Hepatocyte (in vitro differentiated cells): ENCODE measurements at regions not wholly inside any gene's neighbourhood (a gene's known extent, or its start where the extent isn't known, plus 50 kb on each side); places are given as distances from the start of the nearest gene placed in this dataset.

ENCODE experiments used
- DNase-seq: peaks from one replicate; pipeline ENCODE4 v3.0.0-alpha.2; 2016; ENCODE audit warnings: low spot score
- H2AFZ ChIP-seq: fragments of 200-600 bp; sonication (generic); 2 replicates; pipeline ENCODE4 v1.6.0; 2016; ENCODE audit warnings: antibody characterized with exemption, mild to moderate bottlenecking
- H3K27ac ChIP-seq: fragments of 200-600 bp; sonication (generic); 2 replicates; pipeline ENCODE4 v1.5.1; 2016; ENCODE audit warnings: mild to moderate bottlenecking
- H3K27me3 ChIP-seq: fragments of 200-600 bp; sonication (generic); 2 replicates; pipeline ENCODE4 v1.6.1; 2016
- H3K36me3 ChIP-seq: fragments of 200-600 bp; sonication (generic); replicated peaks from 2 replicates; pipeline ENCODE4 v1.5.1; 2016; ENCODE audit warnings: low read depth; ENCODE audit not compliant: insufficient read depth
- H3K4me1 ChIP-seq: fragments of 200-600 bp; sonication (generic); 2 replicates; pipeline ENCODE4 v1.5.1; 2016; ENCODE audit warnings: mild to moderate bottlenecking, moderate library complexity; ENCODE audit not compliant: insufficient read depth
- H3K4me2 ChIP-seq: fragments of 200-600 bp; sonication (generic); 2 replicates; pipeline ENCODE4 v1.6.0; 2016
- H3K4me3 ChIP-seq: fragments of 200-600 bp; sonication (generic); 2 replicates; pipeline ENCODE4 v1.5.1; 2016; ENCODE audit warnings: mild to moderate bottlenecking
- H3K79me2 ChIP-seq: fragments of 200-600 bp; sonication (generic); 2 replicates; pipeline ENCODE4 v1.6.0; 2017; ENCODE audit warnings: mild to moderate bottlenecking
- H3K9me2 ChIP-seq: fragments of 200-600 bp; sonication (generic); replicated peaks from 2 replicates; pipeline ENCODE4 v1.6.0; 2017; ENCODE audit warnings: mild to moderate bottlenecking; ENCODE audit not compliant: insufficient read depth
- H3K9me3 ChIP-seq: fragments of 200-600 bp; sonication (generic); 2 replicates; pipeline ENCODE4 v1.5.1; 2016; ENCODE audit warnings: low read depth, mild to moderate bottlenecking
- H4K20me1 ChIP-seq: fragments of 200-600 bp; sonication (generic); 2 replicates; pipeline ENCODE4 v1.6.0; 2016; ENCODE audit warnings: mild to moderate bottlenecking; ENCODE audit not compliant: insufficient read depth, poor library complexity, severe bottlenecking
- EZH2 ChIP-seq: fragments of 200-600 bp; sonication (generic); IDR thresholded peaks from 2 replicates; pipeline ENCODE4 v1.6.1; 2016; ENCODE audit warnings: antibody characterized with exemption, mild to moderate bottlenecking, borderline replicate concordance
- EZH2phosphoT487 ChIP-seq: fragments of 200-600 bp; sonication (generic); IDR thresholded peaks from one replicate; pipeline ENCODE4 v1.6.1; 2018; ENCODE audit warnings: antibody characterized with exemption, mild to moderate bottlenecking, low read depth, moderate library complexity; ENCODE audit not compliant: unreplicated experiment, severe bottlenecking
- WGBS: methylation state at CpG from one replicate; pipeline ENCODE4 v1.1.6; 2016; ENCODE audit warnings: low lambda C conversion rate; ENCODE audit errors: missing lambda C conversion rate; 5-methylcytosine and 5-hydroxymethylcytosine counted together
- TF ChIP-seq, protein P1 (sequence below): fragments of 200-600 bp; sonication (generic); IDR thresholded peaks from 2 replicates; pipeline ENCODE4 v1.5.1; 2016; ENCODE audit warnings: antibody characterized with exemption, mild to moderate bottlenecking; ENCODE audit not compliant: poor library complexity

DNA sequence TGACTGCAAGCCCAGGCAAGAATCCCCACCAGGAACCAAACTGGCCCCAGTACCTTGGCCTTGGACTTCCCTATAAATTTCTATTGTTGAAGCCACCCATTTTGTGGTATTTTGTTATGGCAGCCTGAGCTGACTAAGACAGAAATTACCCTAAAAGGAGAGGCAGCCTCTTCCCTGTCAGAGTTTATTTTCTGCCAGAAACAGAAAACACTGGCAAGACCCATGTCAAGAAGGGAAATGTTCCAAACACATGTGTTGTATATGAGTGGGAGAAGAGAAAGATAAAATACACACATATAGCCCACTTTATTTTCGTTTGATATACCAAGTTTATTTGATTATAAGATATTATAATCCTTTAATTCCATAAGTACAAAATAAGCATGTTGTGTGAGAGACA is 225.1 kb upstream of the FSHR start:
- TF ChIP-seq, protein P1, sequence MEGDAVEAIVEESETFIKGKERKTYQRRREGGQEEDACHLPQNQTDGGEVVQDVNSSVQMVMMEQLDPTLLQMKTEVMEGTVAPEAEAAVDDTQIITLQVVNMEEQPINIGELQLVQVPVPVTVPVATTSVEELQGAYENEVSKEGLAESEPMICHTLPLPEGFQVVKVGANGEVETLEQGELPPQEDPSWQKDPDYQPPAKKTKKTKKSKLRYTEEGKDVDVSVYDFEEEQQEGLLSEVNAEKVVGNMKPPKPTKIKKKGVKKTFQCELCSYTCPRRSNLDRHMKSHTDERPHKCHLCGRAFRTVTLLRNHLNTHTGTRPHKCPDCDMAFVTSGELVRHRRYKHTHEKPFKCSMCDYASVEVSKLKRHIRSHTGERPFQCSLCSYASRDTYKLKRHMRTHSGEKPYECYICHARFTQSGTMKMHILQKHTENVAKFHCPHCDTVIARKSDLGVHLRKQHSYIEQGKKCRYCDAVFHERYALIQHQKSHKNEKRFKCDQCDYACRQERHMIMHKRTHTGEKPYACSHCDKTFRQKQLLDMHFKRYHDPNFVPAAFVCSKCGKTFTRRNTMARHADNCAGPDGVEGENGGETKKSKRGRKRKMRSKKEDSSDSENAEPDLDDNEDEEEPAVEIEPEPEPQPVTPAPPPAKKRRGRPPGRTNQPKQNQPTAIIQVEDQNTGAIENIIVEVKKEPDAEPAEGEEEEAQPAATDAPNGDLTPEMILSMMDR, result no peak
- TF ChIP-seq EZH2 (no peak), EZH2phosphoT487 (no peak)
- Histone ChIP-seq H2AFZ (no peak overlapping the region), H3K27ac (no peak overlapping the region), H3K9me3 (no peaks in the 10 kb centered on the region), H4K20me1 (no peaks in the 10 kb centered on the region), H3K4me2 (no peak overlapping the region), H3K4me1 (no peaks in the 10 kb centered on the region), H3K4me3 (no peak overlapping the region), H3K9me2 (no peaks in the 10 kb centered on the region), H3K79me2 (no peaks in the 10 kb centered on the region), H3K36me3 (no peaks in the 10 kb centered on the region), H3K27me3 (no peaks in the 10 kb centered on the region)
- WGBS, result 64% methylated on average over 1 of the region's 1 CpG
- DNase-seq, result no peak

GRCh38 chr2:49371128-49371701 is 216.9 kb upstream of the FSHR start:
- Histone ChIP-seq H3K4me3 (no peak overlapping the region), H3K9me2 (no peaks in the 10 kb centered on the region), H2AFZ (no peak overlapping the region), H3K36me3 (no peaks in the 10 kb centered on the region), H3K4me2 (no peak overlapping the region), H3K27ac (no peak overlapping the region), H4K20me1 (no peaks in the 10 kb centered on the region), H3K9me3 (no peaks in the 10 kb centered on the region), H3K4me1 (no peaks in the 10 kb centered on the region), H3K27me3 (no peaks in the 10 kb centered on the region), H3K79me2 (no peaks in the 10 kb centered on the region)
- no peak for TF ChIP-seq EZH2
- no peak for TF ChIP-seq EZH2phosphoT487
- TF ChIP-seq, protein P1, result no peak
- DNase-seq, result no peak

DNA sequence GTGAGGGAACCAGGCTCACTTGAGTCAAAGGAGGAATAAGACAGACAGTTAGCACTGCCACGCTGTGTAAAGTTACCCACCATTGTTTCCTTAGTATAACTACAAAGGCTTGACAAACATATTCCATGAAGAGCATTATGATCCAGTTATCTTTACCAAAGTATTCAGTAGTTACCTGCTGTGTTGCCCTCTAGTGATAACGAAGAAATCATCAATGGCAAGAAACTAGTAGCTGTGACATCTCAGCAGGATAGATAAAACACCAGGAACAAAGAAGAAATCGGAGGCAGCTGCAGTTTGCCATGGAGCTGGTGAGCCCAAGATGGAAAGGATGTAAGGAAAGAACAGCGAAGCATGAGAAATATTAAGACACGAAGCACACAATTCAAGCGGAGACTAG is 215.3 kb upstream of the FSHR start:
- Histone ChIP-seq H3K27me3 (no peaks in the 10 kb centered on the region), H2AFZ (no peak overlapping the region), H4K20me1 (no peaks in the 10 kb centered on the region), H3K36me3 (no peaks in the 10 kb centered on the region), H3K27ac (no peak overlapping the region), H3K9me2 (no peaks in the 10 kb centered on the region), H3K4me2 (no peak overlapping the region), H3K4me1 (no peaks in the 10 kb centered on the region), H3K4me3 (no peak overlapping the region), H3K9me3 (no peaks in the 10 kb centered on the region), H3K79me2 (no peaks in the 10 kb centered on the region)
- no peak for TF ChIP-seq EZH2phosphoT487
- no peak for TF ChIP-seq EZH2
- TF ChIP-seq, protein P1, result no peak
- DNase-seq, result no peak
- 63% methylated on average over 6 of the region's 6 CpGs for WGBS

DNA sequence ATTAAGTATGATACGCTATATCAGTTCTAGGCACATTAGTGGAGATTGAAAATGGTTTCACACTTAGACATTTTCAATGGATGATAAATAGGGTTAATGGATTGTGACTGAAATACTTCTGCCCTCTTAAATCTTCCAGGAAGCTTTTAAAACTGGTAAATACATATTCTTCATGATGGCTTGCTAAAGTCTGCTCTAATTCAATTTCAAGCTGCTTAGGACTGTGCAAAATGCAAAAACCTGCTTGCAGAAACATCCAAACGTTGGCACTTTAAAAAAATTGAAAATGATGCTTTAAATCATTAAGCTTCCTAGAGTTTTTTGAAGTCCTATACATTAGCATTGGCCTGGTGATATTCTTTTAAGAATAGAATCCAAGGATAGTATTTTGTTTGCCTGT is 214.8 kb upstream of the FSHR start:
- Histone ChIP-seq H3K79me2 (no peaks in the 10 kb centered on the region), H3K4me1 (no peaks in the 10 kb centered on the region), H4K20me1 (no peaks in the 10 kb centered on the region), H2AFZ (no peak overlapping the region), H3K27me3 (no peaks in the 10 kb centered on the region), H3K4me2 (no peak overlapping the region), H3K27ac (no peak overlapping the region), H3K36me3 (no peaks in the 10 kb centered on the region), H3K9me3 (no peaks in the 10 kb centered on the region), H3K4me3 (no peak overlapping the region), H3K9me2 (no peaks in the 10 kb centered on the region)
- no peak for DNase-seq
- WGBS, result 68% methylated on average over 2 of the region's 2 CpGs
- no peak for TF ChIP-seq EZH2phosphoT487
- TF ChIP-seq, protein P1, result no peak
- no peak for TF ChIP-seq EZH2
